GM12878 (cell line): ENCODE measurements at regions not wholly inside any gene's neighbourhood (a gene's known extent, or its start where the extent isn't known, plus 50 kb on each side); places are given as distances from the start of the nearest gene placed in this dataset.

Experiments
- ATAC-seq: fragments of 200-7000 bp; cut with Tn5 transposase; 3 replicates; pipeline ENCODE4 v1.9.1; 2020; ENCODE audit warnings: mild to moderate bottlenecking, moderate library complexity
- BruUV-seq: library from RNA; stranded (reverse); fragments of 400-500 nt; replicated peaks from 2 replicates; lab custom pipeline; 2021; lab: Mats Ljungman, UMichigan
- CTCF ChIA-PET: fragments of 300-600 bp; sonication (Branson Sonifier 250); formaldehyde crosslinking; extraction: SDS; loops from one replicate; lab custom pipeline; 2021; ENCODE audit warnings: inconsistent platforms; lab: Yijun Ruan, JAX
- POLR2A ChIA-PET: fragments of 350-600 bp; formaldehyde crosslinking; extraction: SDS; loops from one replicate; lab custom pipeline; 2021; ENCODE audit warnings: inconsistent platforms; lab: Charles Lee
- RAD21 ChIA-PET: fragments of 300-600 bp; sonication (Branson Sonifier 250); formaldehyde crosslinking; loops from one replicate; lab custom pipeline; 2023; ENCODE audit warnings: antibody characterized with exemption; ENCODE audit not compliant: unreplicated experiment; lab: Charles Lee
- SMC1A ChIA-PET: fragments of 300-600 bp; sonication (Branson Sonifier 250); formaldehyde crosslinking; loops from one replicate; lab custom pipeline; 2023; ENCODE audit not compliant: unreplicated experiment, uncharacterized antibody; lab: Charles Lee
- DNase-seq: peaks from one replicate; pipeline ENCODE4 v3.0.0-alpha.2; 2011; ENCODE audit warnings: low read depth, low spot score
- FAIRE-seq: peaks from 3 replicates; lab custom pipeline; 2011; peaks lifted over from hg19 to GRCh38; lab: Jason Lieb, UNC
- H2AFZ ChIP-seq: 2 replicates; pipeline ENCODE4 v1.6.0; 2011; ENCODE audit warnings: low read depth, low read length, control low read depth; ENCODE audit not compliant: control insufficient read depth
- H3K27ac ChIP-seq: 2 replicates; pipeline ENCODE4 v1.5.1; 2011; ENCODE audit warnings: control low read depth; ENCODE audit not compliant: control insufficient read depth, insufficient read depth
- H3K27me3 ChIP-seq, 2 experiments: replicated peaks in 1 of 2; 2 replicates each; pipeline versions ENCODE4 v1.6.0 to v1.6.1; 2011; ENCODE audit warnings: low read length in 1 of 2; ENCODE audit not compliant: control insufficient read depth in 2 of 2, insufficient read depth in 2 of 2
- H3K36me3 ChIP-seq, 2 experiments: 2 replicates each; pipeline ENCODE4 v1.5.1; 2011; ENCODE audit warnings: low read length in 1 of 2; ENCODE audit not compliant: control insufficient read depth in 2 of 2, insufficient read depth in 2 of 2
- H3K4me1 ChIP-seq: 2 replicates; pipeline ENCODE4 v1.6.1; 2011; ENCODE audit warnings: mild to moderate bottlenecking, low read length, moderate library complexity, mixed read lengths; ENCODE audit not compliant: control insufficient read depth, insufficient read depth
- H3K4me2 ChIP-seq: 2 replicates; pipeline ENCODE4 v1.6.0; 2011; ENCODE audit warnings: control low read depth; ENCODE audit not compliant: control insufficient read depth, insufficient read depth
- H3K4me3 ChIP-seq: fragments of 200-600 bp; sonication (generic); 2 replicates; pipeline ENCODE4 v1.5.1; 2016
- H3K79me2 ChIP-seq: 2 replicates; pipeline ENCODE4 v1.6.0; 2011; ENCODE audit warnings: low read length; ENCODE audit not compliant: control insufficient read depth, insufficient read depth
- H3K9ac ChIP-seq: 2 replicates; pipeline ENCODE4 v1.8.0; 2011; ENCODE audit warnings: low read length, control low read depth, mixed read lengths; ENCODE audit not compliant: control insufficient read depth, insufficient read depth
- H3K9me3 ChIP-seq: replicated peaks from 3 replicates; pipeline ENCODE4 v1.5.1; 2011; ENCODE audit warnings: mild to moderate bottlenecking, low read length; ENCODE audit not compliant: control insufficient read depth, insufficient read depth
- H4K20me1 ChIP-seq: 2 replicates; pipeline ENCODE4 v1.6.0; 2011; ENCODE audit not compliant: control insufficient read depth, insufficient read depth
- BACH1 ChIP-seq: fragments of 450-650 bp; IDR thresholded peaks from 2 replicates; pipeline ENCODE4 v1.6.1; 2017; ENCODE audit warnings: mild to moderate bottlenecking, borderline replicate concordance
- CBFB ChIP-seq: IDR thresholded peaks from 2 replicates; pipeline ENCODE4 v1.6.1; 2016; ENCODE audit warnings: antibody characterized with exemption, low read depth
- JUND ChIP-seq: IDR thresholded peaks from 2 replicates; pipeline ENCODE4 v1.6.1; 2012; ENCODE audit warnings: low read depth, mild to moderate bottlenecking, low read length, improper control_type of control experiment, moderate library complexity
- MTA3 ChIP-seq: IDR thresholded peaks from 2 replicates; pipeline ENCODE4 v1.6.1; 2012; ENCODE audit warnings: low read length, inconsistent platforms, borderline replicate concordance
- WGBS: methylation state at CpG from one replicate; pipeline ENCODE4 v1.1.6; 2016; ENCODE audit warnings: low lambda C conversion rate; ENCODE audit not compliant: insufficient replicate concordance, insufficient coverage; ENCODE audit errors: missing lambda C conversion rate; 5-methylcytosine and 5-hydroxymethylcytosine counted together
- in situ Hi-C: fragments of 300-500 bp; cut with MboI; formaldehyde crosslinking; loops from 9 replicates; pipeline ENCODE4 v1.14.3; 2018; ENCODE audit warnings: mixed read lengths
- intact Hi-C: fragments of 100-400 bp; cut with micrococcal nuclease; formaldehyde crosslinking; loops from one replicate; pipeline ENCODE4 v1.14.2; 2022; ENCODE audit not compliant: unreplicated experiment
- TF ChIP-seq, protein P1 (sequence below): IDR thresholded peaks from 2 replicates; pipeline ENCODE4 v1.6.1; 2011; ENCODE audit warnings: borderline replicate concordance, low read depth, mild to moderate bottlenecking, moderate library complexity, mixed read lengths, low read length; ENCODE audit not compliant: insufficient read depth; ENCODE audit errors: extremely low read length
- TF ChIP-seq, protein P2 (sequence below): IDR thresholded peaks from 2 replicates; pipeline ENCODE4 v1.6.1; 2011; ENCODE audit warnings: mild to moderate bottlenecking, low read depth, low read length, moderate library complexity; ENCODE audit not compliant: insufficient replicate concordance

- no peak overlapping the region for H2AFZ ChIP-seq
- no peak overlapping the region for H3K27ac ChIP-seq
- H3K27me3 ChIP-seq, result no peaks in the 10 kb centered on the region
- in situ Hi-C loops, result no loop called here
- no TSS peak for BruUV-seq
- no peaks in the 10 kb centered on the region for H3K79me2 ChIP-seq
- no peak overlapping the region for H3K9ac ChIP-seq
- no peaks in the 10 kb centered on the region for H3K4me1 ChIP-seq
- H3K36me3 ChIP-seq, result no peaks in the 10 kb centered on the region
- 27% methylated on average over 4 of the region's 4 CpGs for WGBS
- DNase-seq (no peak), ATAC-seq (no peak), FAIRE-seq (no peak)
- RAD21 ChIA-PET, result no interaction called here
- SMC1A ChIA-PET, result no interaction called here
- intact Hi-C loops, result no loop called here
- no peaks in the 10 kb centered on the region for H3K9me3 ChIP-seq
- no peak overlapping the region for H3K4me3 ChIP-seq
- POLR2A ChIA-PET, result no interaction called here
- no peaks in the 10 kb centered on the region for H4K20me1 ChIP-seq
- H3K4me2 ChIP-seq, result no peak overlapping the region
- CTCF ChIA-PET, result no interaction called here
- TF ChIP-seq BACH1, result no peak
- TF ChIP-seq CBFB, result no peak
- TF ChIP-seq, protein P1, sequence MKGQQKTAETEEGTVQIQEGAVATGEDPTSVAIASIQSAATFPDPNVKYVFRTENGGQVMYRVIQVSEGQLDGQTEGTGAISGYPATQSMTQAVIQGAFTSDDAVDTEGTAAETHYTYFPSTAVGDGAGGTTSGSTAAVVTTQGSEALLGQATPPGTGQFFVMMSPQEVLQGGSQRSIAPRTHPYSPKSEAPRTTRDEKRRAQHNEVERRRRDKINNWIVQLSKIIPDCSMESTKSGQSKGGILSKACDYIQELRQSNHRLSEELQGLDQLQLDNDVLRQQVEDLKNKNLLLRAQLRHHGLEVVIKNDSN, result no peak
- TF ChIP-seq JUND, result no peak
Measured at GRCh38 chr9:71349218-71349617, 227.8 kb upstream of the TRPM3 start.

GRCh38 chr9:71333321-71333720 is 211.9 kb upstream of the TRPM3 start:
- no peaks in the 10 kb centered on the region for H3K79me2 ChIP-seq
- TF ChIP-seq, protein P2, sequence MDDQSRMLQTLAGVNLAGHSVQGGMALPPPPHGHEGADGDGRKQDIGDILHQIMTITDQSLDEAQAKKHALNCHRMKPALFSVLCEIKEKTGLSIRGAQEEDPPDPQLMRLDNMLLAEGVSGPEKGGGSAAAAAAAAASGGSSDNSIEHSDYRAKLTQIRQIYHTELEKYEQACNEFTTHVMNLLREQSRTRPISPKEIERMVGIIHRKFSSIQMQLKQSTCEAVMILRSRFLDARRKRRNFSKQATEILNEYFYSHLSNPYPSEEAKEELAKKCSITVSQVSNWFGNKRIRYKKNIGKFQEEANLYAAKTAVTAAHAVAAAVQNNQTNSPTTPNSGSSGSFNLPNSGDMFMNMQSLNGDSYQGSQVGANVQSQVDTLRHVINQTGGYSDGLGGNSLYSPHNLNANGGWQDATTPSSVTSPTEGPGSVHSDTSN, result no peak
- TF ChIP-seq MTA3, result no peak
- H3K27ac ChIP-seq, result no peak overlapping the region
- in situ Hi-C loops (no loop called here), intact Hi-C loops (no loop called here)
- no peaks in the 10 kb centered on the region for H3K4me1 ChIP-seq
- H3K36me3 ChIP-seq, result no peaks in the 10 kb centered on the region
- DNase-seq (no peak), FAIRE-seq (no peak), ATAC-seq (no peak)
- H3K9me3 ChIP-seq, result no peaks in the 10 kb centered on the region
- ChIA-PET SMC1A (interaction anchor here (1.5 to 1.7 kb wide), 2 partner anchors 28 to 47 kb away, joined by 3 to 4 read pairs; no protein-coding TSS in a partner anchor), CTCF (interaction anchor here (1.6 kb wide), 1 partner anchor 49 kb away, joined by 4 read pairs; no protein-coding TSS in a partner anchor), RAD21 (no interaction called here), POLR2A (no interaction called here)
- no peak overlapping the region for H3K4me2 ChIP-seq
- no TSS peak for BruUV-seq
- no peak overlapping the region for H2AFZ ChIP-seq
- no peak overlapping the region for H3K9ac ChIP-seq
- no peaks in the 10 kb centered on the region for H4K20me1 ChIP-seq
- no peak overlapping the region for H3K4me3 ChIP-seq
- 16% methylated on average over 3 of the region's 3 CpGs for WGBS
- no peaks in the 10 kb centered on the region for H3K27me3 ChIP-seq
